IMR-90 (cell line): ENCODE measurements at regions not wholly inside any gene's neighbourhood (a gene's known extent, or its start where the extent isn't known, plus 50 kb on each side); places are given as distances from the start of the nearest gene placed in this dataset.

Source experiments
- ATAC-seq: fragments of 200-7000 bp; cut with Tn5 transposase; 2 replicates; pipeline ENCODE4 v1.9.1; 2020; ENCODE audit warnings: low read depth, mild to moderate bottlenecking, moderate library complexity
- BruUV-seq: library from RNA; stranded (reverse); fragments of 400-500 nt; replicated peaks from 2 replicates; lab custom pipeline; 2021; lab: Mats Ljungman, UMichigan
- CTCF ChIA-PET: fragments of 300-600 bp; formaldehyde crosslinking; extraction: SDS; loops from one replicate; lab custom pipeline; 2021; ENCODE audit warnings: antibody characterized with exemption; lab: Yijun Ruan, JAX
- POLR2A ChIA-PET: fragments of 300-600 bp; sonication (Branson Sonifier 250); formaldehyde crosslinking; loops from one replicate; lab custom pipeline; 2022; ENCODE audit warnings: antibody characterized with exemption; ENCODE audit not compliant: unreplicated experiment; lab: Charles Lee
- DNase-seq: peaks from one replicate; pipeline ENCODE4 v3.0.0; 2013
- H2AFZ ChIP-seq: replicated peaks from 2 replicates; pipeline ENCODE3; 2013; ENCODE audit warnings: low read length, mild to moderate bottlenecking; ENCODE audit not compliant: poor library complexity
- H2AK5ac ChIP-seq: 2 replicates; pipeline ENCODE4 v1.6.1; 2013; ENCODE audit warnings: low read depth, low read length, inconsistent platforms
- H2AK9ac ChIP-seq: replicated peaks from 2 replicates; pipeline ENCODE3; 2013; ENCODE audit warnings: mild to moderate bottlenecking, low read depth, low read length, moderate library complexity; ENCODE audit not compliant: poor library complexity
- H2BK120ac ChIP-seq: 2 replicates; pipeline ENCODE4 v1.6.1; 2013; ENCODE audit warnings: low read depth, low read length, inconsistent platforms
- H2BK15ac ChIP-seq: 3 replicates; pipeline ENCODE4 v1.6.1; 2013; ENCODE audit warnings: low read depth, low read length, inconsistent platforms
- H2BK20ac ChIP-seq: 2 replicates; pipeline ENCODE4 v1.6.1; 2013; ENCODE audit warnings: low read depth, mild to moderate bottlenecking, inconsistent platforms, low read length, moderate library complexity
- H2BK5ac ChIP-seq: 2 replicates; pipeline ENCODE4 v1.6.1; 2013; ENCODE audit warnings: mild to moderate bottlenecking, low read depth, low read length, inconsistent platforms; ENCODE audit not compliant: poor library complexity, severe bottlenecking
- H3K14ac ChIP-seq: replicated peaks from 2 replicates; pipeline ENCODE4 v1.6.1; 2013; ENCODE audit warnings: low read depth, low read length, inconsistent platforms
- H3K18ac ChIP-seq: 2 replicates; pipeline ENCODE4 v1.6.1; 2013; ENCODE audit warnings: low read depth, low read length, control low read depth
- H3K23ac ChIP-seq: 2 replicates; pipeline ENCODE4 v1.6.1; 2013; ENCODE audit warnings: low read depth, low read length, inconsistent platforms
- H3K27ac ChIP-seq: 2 replicates; pipeline ENCODE4 v1.5.1; 2013; ENCODE audit warnings: mild to moderate bottlenecking, control low read depth, low read length; ENCODE audit not compliant: insufficient read depth
- H3K27me3 ChIP-seq: 2 replicates; pipeline ENCODE4 v1.6.1; 2013; ENCODE audit warnings: low read length; ENCODE audit not compliant: control insufficient read depth, insufficient read depth
- H3K36me3 ChIP-seq: 2 replicates; pipeline ENCODE4 v1.6.1; 2013; ENCODE audit warnings: low read length, mixed read lengths; ENCODE audit not compliant: control insufficient read depth, insufficient read depth
- H3K4ac ChIP-seq: 2 replicates; pipeline ENCODE4 v1.6.1; 2013; ENCODE audit warnings: low read depth, low read length, inconsistent platforms
- H3K4me1 ChIP-seq: 2 replicates; pipeline ENCODE4 v1.6.1; 2013; ENCODE audit warnings: low read length, mixed read lengths; ENCODE audit not compliant: control insufficient read depth, insufficient read depth
- H3K4me2 ChIP-seq: 2 replicates; pipeline ENCODE4 v1.6.1; 2013; ENCODE audit warnings: low read depth, mild to moderate bottlenecking, control low read depth, low read length, moderate library complexity
- H3K4me3 ChIP-seq: 2 replicates; pipeline ENCODE4 v1.5.1; 2013; ENCODE audit warnings: low read depth, mild to moderate bottlenecking, control low read depth, low read length, moderate library complexity; ENCODE audit not compliant: insufficient read depth
- H3K56ac ChIP-seq: 2 replicates; pipeline ENCODE4 v1.6.1; 2013; ENCODE audit warnings: low read length, inconsistent platforms; ENCODE audit not compliant: insufficient read depth; ENCODE audit errors: extremely low read depth
- H3K79me1 ChIP-seq, 2 experiments: 2 replicates each; pipeline ENCODE4 v1.6.1; 2013; ENCODE audit warnings: low read length in 2 of 2, inconsistent platforms in 1 of 2, low read depth in 1 of 2
- H3K9ac ChIP-seq: 2 replicates; pipeline ENCODE4 v1.6.1; 2013; ENCODE audit warnings: low read depth, low read length, control low read depth
- H3K9me1 ChIP-seq: 2 replicates; pipeline ENCODE4 v1.6.1; 2013; ENCODE audit warnings: low read length, inconsistent platforms; ENCODE audit not compliant: insufficient read depth
- H3K9me3 ChIP-seq: 2 replicates; pipeline ENCODE4 v1.6.1; 2013; ENCODE audit warnings: low read length; ENCODE audit not compliant: control insufficient read depth, insufficient read depth
- H4K20me1 ChIP-seq: 2 replicates; pipeline ENCODE4 v1.6.1; 2013; ENCODE audit warnings: low read length, inconsistent platforms; ENCODE audit not compliant: insufficient read depth
- H4K5ac ChIP-seq: 2 replicates; pipeline ENCODE4 v1.6.1; 2013; ENCODE audit warnings: mild to moderate bottlenecking, low read depth, low read length, control low read depth
- H4K8ac ChIP-seq, 2 experiments: 2 replicates each; pipeline ENCODE4 v1.6.1; 2013; ENCODE audit warnings: low read depth in 2 of 2, low read length in 2 of 2, control low read depth in 1 of 2, inconsistent platforms in 1 of 2
- H4K91ac ChIP-seq: 2 replicates; pipeline ENCODE4 v1.6.1; 2013; ENCODE audit warnings: low read depth, low read length, inconsistent platforms; ENCODE audit not compliant: insufficient read depth
- CEBPB ChIP-seq: IDR thresholded peaks from 2 replicates; pipeline ENCODE4 v1.6.1; 2012; ENCODE audit warnings: low read depth, low read length, improper control_type of control experiment
- MAZ ChIP-seq: IDR thresholded peaks from 2 replicates; pipeline ENCODE4 v1.6.1; 2012; ENCODE audit warnings: low read depth, mild to moderate bottlenecking, low read length, improper control_type of control experiment, moderate library complexity, borderline replicate concordance
- WGBS, 2 experiments: methylation state at CpG; one replicate each; pipeline versions ENCODE4 v1.1.5 to v1.1.7; 2013; ENCODE audit warnings: missing lambda C conversion rate in 2 of 2; ENCODE audit not compliant: insufficient read length in 1 of 2; ENCODE audit errors: extremely low coverage in 2 of 2; 5-methylcytosine and 5-hydroxymethylcytosine counted together
- dilution Hi-C: fragments of 300-500 bp; cut with HindIII; formaldehyde crosslinking; loops from one replicate; pipeline ENCODE4 v1.14.3; 2018; ENCODE audit warnings: low sequenced_read_pairs; ENCODE audit not compliant: unreplicated experiment
- in situ Hi-C: fragments of 300-500 bp; cut with MboI; formaldehyde crosslinking; loops from 3 replicates; pipeline ENCODE4 v1.14.3; 2019; ENCODE audit warnings: low sequenced_read_pairs, inconsistent platforms, mixed read lengths
- intact Hi-C: fragments of 100-400 bp; cut with micrococcal nuclease; formaldehyde crosslinking; loops from 2 replicates; pipeline ENCODE4 v1.10.0; 2022
- TF ChIP-seq, protein P1 (sequence below): fragments of 150-350 bp; IDR thresholded peaks from 2 replicates; pipeline ENCODE4 v1.6.1; 2017; ENCODE audit warnings: mild to moderate bottlenecking, antibody characterized with exemption, low read length, low read depth
- TF ChIP-seq, protein P2 (sequence below): conservative IDR thresholded peaks from 2 replicates; pipeline ENCODE4 v1.5.1; 2012; ENCODE audit warnings: mild to moderate bottlenecking, low read depth, low read length, improper control_type of control experiment

DNA sequence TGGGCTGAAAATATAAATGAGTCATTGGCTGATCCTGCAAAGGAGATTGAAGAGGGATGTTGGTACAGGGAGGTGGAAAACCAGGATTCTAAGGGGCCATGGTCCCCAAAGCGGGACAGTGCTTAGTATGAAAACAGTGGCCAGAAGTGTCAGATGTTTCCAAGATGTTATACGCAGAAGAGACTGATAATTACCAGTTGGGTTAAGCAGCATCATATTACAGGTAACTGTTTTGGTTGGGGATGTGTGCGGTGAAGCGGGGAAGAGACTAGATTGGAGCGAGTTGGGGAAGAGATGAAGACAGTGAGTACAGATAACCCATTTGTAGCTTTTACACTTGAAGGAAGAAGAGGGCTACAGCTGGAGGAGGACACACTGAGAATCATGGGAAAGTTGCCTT, 80.8 kb downstream of the PLEKHG1 start:
- Histone ChIP-seq H4K8ac (no peak overlapping the region), H4K20me1 (no peaks in the 10 kb centered on the region), H3K36me3 (no peaks in the 10 kb centered on the region), H3K4me3 (no peak overlapping the region), H4K91ac (no peak overlapping the region), H3K27ac (no peak overlapping the region), H2BK15ac (no peak overlapping the region), H3K4ac (no peak overlapping the region), H2AK9ac (no peak overlapping the region), H2AK5ac (no peak overlapping the region), H3K9me1 (no peaks in the 10 kb centered on the region), H3K27me3 (no peaks in the 10 kb centered on the region), H3K4me2 (no peak overlapping the region), H3K4me1 (no peaks in the 10 kb centered on the region), H3K14ac (no peak overlapping the region), H2BK120ac (no peak overlapping the region), H3K9ac (no peak overlapping the region), H3K9me3 (no peaks in the 10 kb centered on the region), H3K79me1 (no peaks in the 10 kb centered on the region), H3K56ac (no peak overlapping the region), H2BK5ac (no peak overlapping the region), H3K23ac (no peak overlapping the region), H4K5ac (no peak overlapping the region), H3K18ac (no peak overlapping the region), H2AFZ (no peak overlapping the region), H2BK20ac (no peak overlapping the region)
- intact Hi-C loops: no loop called here
- dilution Hi-C loops: no loop called here
- no peak for DNase-seq
- in situ Hi-C loops: no loop called here
- POLR2A ChIA-PET: no interaction called here
- WGBS, 2 experiments: 47 to 100% methylated on average over 2 to 3 of the region's 5 CpGs
- CTCF ChIA-PET: no interaction called here
- TF ChIP-seq CEBPB: no peak
- TF ChIP-seq, protein P1, sequence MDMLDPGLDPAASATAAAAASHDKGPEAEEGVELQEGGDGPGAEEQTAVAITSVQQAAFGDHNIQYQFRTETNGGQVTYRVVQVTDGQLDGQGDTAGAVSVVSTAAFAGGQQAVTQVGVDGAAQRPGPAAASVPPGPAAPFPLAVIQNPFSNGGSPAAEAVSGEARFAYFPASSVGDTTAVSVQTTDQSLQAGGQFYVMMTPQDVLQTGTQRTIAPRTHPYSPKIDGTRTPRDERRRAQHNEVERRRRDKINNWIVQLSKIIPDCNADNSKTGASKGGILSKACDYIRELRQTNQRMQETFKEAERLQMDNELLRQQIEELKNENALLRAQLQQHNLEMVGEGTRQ: no peak
- TF ChIP-seq MAZ: no peak
- TF ChIP-seq, protein P2, sequence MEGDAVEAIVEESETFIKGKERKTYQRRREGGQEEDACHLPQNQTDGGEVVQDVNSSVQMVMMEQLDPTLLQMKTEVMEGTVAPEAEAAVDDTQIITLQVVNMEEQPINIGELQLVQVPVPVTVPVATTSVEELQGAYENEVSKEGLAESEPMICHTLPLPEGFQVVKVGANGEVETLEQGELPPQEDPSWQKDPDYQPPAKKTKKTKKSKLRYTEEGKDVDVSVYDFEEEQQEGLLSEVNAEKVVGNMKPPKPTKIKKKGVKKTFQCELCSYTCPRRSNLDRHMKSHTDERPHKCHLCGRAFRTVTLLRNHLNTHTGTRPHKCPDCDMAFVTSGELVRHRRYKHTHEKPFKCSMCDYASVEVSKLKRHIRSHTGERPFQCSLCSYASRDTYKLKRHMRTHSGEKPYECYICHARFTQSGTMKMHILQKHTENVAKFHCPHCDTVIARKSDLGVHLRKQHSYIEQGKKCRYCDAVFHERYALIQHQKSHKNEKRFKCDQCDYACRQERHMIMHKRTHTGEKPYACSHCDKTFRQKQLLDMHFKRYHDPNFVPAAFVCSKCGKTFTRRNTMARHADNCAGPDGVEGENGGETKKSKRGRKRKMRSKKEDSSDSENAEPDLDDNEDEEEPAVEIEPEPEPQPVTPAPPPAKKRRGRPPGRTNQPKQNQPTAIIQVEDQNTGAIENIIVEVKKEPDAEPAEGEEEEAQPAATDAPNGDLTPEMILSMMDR: no peak
- no peak for ATAC-seq
- BruUV-seq: no TSS peak
